Spleen (tissue), 7 donors: ENCODE measurements at regions not wholly inside any gene's neighbourhood (a gene's known extent, or its start where the extent isn't known, plus 50 kb on each side); places are given as distances from the start of the nearest gene placed in this dataset.

Experiments
- POLR2A ChIP-seq, 3 donors: fragments of 450-650 bp; IDR thresholded peaks; one replicate each; pipeline ENCODE4 v1.5.1; 2017; ENCODE audit warnings: antibody characterized with exemption in 3 of 3, mild to moderate bottlenecking in 1 of 3
- TF ChIP-seq, protein P1 (sequence below), 11 experiments: fragments of 200-600 bp in 7 of 11; fragments of 450-650 bp in 4 of 11; sonication (generic) in 4 of 11; IDR thresholded peaks in 8 of 11; conservative IDR thresholded peaks in 3 of 11; 1 replicate in 7 of 11; 2 replicates in 4 of 11; pipeline versions ENCODE4 v1.4.0 to v1.8.0; 2016 to 2021; ENCODE audit warnings: antibody characterized with exemption in 11 of 11, inconsistent platforms in 4 of 11, mild to moderate bottlenecking in 1 of 11
- donor health status: DM: no; HTN: no; CAD: no; lungs with moderate emphysema.
- donor health status: DM: no; HTN: no; CAD: no.
- donor health status: DM: no; HTN: no; CAD: no.

DNA sequence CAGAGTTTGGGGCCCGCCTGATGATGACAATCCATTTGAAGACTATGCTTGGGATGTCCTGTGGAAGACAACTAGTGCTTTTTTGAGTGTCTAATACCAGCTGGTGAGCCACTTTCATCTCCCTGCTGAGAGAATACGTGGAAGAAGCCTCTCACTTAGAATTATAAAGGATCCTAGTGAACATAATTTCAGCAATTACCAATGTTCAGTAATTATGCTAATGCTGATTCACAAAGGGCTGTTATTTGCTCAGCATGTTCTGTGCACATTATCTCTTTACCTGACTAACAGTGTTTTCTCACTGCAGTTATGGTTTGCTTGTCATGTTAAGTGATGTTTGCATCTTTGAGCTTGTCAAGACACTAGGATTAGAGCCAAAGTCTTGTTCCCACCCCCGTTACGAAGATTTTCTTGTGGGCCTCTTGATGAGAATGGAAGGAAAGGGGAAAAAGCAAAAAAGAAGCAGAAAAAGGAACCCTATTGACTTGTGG is 282.1 kb upstream of the CHD6 start:
- TF ChIP-seq, protein P1, sequence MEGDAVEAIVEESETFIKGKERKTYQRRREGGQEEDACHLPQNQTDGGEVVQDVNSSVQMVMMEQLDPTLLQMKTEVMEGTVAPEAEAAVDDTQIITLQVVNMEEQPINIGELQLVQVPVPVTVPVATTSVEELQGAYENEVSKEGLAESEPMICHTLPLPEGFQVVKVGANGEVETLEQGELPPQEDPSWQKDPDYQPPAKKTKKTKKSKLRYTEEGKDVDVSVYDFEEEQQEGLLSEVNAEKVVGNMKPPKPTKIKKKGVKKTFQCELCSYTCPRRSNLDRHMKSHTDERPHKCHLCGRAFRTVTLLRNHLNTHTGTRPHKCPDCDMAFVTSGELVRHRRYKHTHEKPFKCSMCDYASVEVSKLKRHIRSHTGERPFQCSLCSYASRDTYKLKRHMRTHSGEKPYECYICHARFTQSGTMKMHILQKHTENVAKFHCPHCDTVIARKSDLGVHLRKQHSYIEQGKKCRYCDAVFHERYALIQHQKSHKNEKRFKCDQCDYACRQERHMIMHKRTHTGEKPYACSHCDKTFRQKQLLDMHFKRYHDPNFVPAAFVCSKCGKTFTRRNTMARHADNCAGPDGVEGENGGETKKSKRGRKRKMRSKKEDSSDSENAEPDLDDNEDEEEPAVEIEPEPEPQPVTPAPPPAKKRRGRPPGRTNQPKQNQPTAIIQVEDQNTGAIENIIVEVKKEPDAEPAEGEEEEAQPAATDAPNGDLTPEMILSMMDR (IDR thresholded peaks at IDR 0.05 in 8 of 11, conservative IDR thresholded peaks at IDR 0.05 in 3 of 11), result no peak
- TF ChIP-seq POLR2A (IDR thresholded peaks at IDR 0.05), result no peak
